ENCODE measurements at regions not wholly inside any gene's neighbourhood (a gene's known extent, or its start where the extent isn't known, plus 50 kb on each side); places are given as distances from the start of the nearest gene placed in this dataset.

DNA sequence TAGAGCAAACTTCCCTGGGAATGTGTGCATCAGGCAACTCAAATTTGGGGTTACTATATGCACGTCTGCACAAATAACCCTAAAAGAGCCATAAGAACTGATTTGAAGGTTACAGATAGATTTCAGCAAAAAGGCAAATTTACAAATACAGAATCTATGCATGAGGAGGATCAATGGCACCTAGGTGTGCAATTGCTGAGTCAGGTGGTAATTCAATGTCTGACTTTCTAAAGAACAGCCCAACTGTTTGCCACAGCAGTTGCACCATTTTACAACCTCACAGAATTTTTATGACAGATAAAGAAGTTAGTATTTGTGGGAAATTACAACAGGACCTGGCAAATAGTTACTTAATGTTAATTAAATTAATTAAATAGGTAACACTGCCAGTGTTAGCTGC is 405.5 kb downstream of the TMEM114 start:
- Histone ChIP-seq H3K27ac (no peak overlapping the region), H3K4me1 (no peaks in the 10 kb centered on the region), H3K27me3 (no peaks in the 10 kb centered on the region), H3K9me3 (peaks cover 0 to 6% of the 10 kb centered on the region in 2 donors), H3K4me3 (no peak overlapping the region), H3K36me3 (no peaks in the 10 kb centered on the region)
- TF ChIP-seq, protein P1, sequence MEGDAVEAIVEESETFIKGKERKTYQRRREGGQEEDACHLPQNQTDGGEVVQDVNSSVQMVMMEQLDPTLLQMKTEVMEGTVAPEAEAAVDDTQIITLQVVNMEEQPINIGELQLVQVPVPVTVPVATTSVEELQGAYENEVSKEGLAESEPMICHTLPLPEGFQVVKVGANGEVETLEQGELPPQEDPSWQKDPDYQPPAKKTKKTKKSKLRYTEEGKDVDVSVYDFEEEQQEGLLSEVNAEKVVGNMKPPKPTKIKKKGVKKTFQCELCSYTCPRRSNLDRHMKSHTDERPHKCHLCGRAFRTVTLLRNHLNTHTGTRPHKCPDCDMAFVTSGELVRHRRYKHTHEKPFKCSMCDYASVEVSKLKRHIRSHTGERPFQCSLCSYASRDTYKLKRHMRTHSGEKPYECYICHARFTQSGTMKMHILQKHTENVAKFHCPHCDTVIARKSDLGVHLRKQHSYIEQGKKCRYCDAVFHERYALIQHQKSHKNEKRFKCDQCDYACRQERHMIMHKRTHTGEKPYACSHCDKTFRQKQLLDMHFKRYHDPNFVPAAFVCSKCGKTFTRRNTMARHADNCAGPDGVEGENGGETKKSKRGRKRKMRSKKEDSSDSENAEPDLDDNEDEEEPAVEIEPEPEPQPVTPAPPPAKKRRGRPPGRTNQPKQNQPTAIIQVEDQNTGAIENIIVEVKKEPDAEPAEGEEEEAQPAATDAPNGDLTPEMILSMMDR (IDR thresholded peaks at IDR 0.05), result no peak
- DNase-seq (ENCODE audit: low spot score), result no peak

DNA sequence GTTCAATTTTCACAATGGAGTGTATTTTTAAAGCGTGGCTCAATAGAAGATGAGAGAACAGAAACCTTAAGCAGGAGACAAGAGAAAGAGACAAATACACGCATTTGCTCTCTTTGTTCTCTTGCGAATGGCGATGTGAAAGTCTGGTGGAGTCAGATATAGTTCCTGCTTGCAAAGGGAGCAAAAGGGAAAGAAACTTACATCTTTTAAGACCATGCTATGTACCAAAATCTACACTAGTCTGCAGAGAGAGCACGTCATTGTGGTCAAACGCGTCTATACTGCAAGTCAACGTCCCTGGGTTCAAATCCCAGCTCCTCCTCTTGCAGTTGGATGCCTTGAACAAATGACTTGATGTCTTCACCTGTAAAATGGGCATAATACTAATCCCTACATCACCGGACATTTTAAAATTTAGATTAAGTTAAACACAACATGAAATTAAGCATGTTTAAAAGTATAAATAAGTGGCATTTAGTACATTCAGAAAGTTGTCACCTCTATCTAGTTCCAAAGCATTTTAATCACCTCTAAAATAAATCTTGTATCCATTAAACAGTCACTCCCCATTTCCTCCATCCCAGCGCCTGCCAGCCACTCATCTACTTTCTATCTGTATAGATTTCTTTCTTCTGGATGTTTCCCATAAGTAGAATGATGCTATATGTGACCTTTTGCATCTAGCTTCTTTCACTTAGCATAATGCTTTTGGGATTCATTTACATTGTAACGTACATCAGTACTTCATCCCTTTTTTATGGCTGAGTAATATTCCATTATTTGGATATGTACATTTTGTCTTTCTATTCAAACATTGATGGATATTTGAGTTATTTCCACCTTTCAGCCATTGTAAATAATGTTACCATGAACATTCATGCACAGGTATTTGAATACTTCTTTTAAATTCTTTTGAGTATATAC is 406.9 kb downstream of the TMEM114 start:
- Histone ChIP-seq H3K27ac (no peak overlapping the region), H3K36me3 (no peaks in the 10 kb centered on the region), H3K27me3 (no peaks in the 10 kb centered on the region), H3K9me3 (peaks cover 0 to 6% of the 10 kb centered on the region in 2 donors), H3K4me3 (no peak overlapping the region), H3K4me1 (no peaks in the 10 kb centered on the region)
- TF ChIP-seq, protein P1 (IDR thresholded peaks at IDR 0.05), result no peak
- DNase-seq (ENCODE audit: low spot score), result no peak

DNA sequence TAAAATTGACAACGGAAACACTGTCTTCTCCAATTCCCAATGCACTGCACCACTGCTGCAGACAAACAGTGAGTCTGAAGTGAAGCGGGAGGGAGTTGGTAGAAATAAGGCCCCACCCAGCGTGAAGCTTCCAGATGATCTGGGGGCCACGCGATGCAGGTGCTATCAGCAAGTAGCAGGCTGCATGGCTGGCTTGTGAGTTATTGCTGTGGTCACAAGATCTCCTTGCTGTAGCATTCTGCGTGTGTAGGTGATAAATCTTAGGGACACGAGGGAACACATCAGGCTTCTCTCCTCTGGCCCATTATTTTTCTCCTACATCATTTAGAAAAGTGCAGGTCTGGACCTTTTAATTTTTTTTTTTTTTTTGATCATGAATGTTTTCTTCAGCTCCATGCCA is 407.6 kb downstream of the TMEM114 start:
- Histone ChIP-seq H3K9me3 (peaks cover 0 to 6% of the 10 kb centered on the region in 2 donors), H3K36me3 (no peaks in the 10 kb centered on the region), H3K27ac (no peak overlapping the region), H3K27me3 (no peaks in the 10 kb centered on the region), H3K4me3 (no peak overlapping the region), H3K4me1 (no peaks in the 10 kb centered on the region)
- DNase-seq (ENCODE audit: low spot score), result no peak
- TF ChIP-seq, protein P1 (IDR thresholded peaks at IDR 0.05), result no peak

DNA sequence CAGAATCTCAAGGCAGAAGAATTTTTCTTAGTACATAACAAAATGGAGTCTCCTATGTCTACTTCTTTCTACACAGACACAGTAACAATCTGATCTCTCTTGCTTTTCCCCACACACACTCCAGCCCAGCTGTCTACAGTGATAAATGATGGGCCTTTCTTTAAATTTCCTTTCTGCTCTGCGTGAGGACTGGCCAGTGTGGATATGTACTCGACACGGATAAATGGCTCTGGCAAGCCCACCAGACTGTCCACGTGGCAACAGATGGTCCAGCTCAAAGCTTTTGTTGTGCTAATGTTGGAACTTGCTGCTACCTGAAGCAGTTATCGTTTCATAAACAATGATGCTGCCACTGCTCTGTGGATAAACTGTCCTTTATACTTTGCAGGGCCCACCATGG is 410.7 kb downstream of the TMEM114 start:
- TF ChIP-seq, protein P1 (IDR thresholded peaks at IDR 0.05), result no peak
- H3K9me3 ChIP-seq, result peaks cover 0 to 6% of the 10 kb centered on the region in 2 donors
- no peak for DNase-seq (ENCODE audit: low spot score)
- no peak overlapping the region for H3K27ac ChIP-seq
- no peaks in the 10 kb centered on the region for H3K36me3 ChIP-seq
- H3K4me3 ChIP-seq, result no peak overlapping the region
- no peaks in the 10 kb centered on the region for H3K27me3 ChIP-seq
- no peaks in the 10 kb centered on the region for H3K4me1 ChIP-seq

DNA sequence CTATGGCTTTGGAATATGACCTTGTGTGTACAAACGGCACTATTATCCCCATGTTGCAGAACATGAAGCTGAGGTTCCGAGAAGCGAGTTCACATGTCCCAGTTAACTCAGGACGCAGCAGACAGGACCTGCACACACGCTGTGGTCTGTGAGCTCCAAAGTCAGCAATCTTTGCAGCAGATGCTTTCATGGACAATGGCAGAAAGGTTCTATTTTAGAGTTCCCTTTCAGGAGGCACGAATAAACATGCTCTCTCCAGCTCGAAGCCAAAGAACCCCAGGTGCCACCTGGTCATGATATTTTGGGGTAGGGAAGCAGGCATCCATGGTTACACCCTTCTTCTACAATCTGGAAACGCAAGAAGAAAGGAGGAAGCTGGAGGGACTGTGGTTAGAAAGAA is 412.0 kb downstream of the TMEM114 start:
- no peaks in the 10 kb centered on the region for H3K27me3 ChIP-seq
- H3K4me3 ChIP-seq, result no peak overlapping the region
- no peaks in the 10 kb centered on the region for H3K9me3 ChIP-seq
- H3K36me3 ChIP-seq, result no peaks in the 10 kb centered on the region
- H3K4me1 ChIP-seq, result no peaks in the 10 kb centered on the region
- no peak overlapping the region for H3K27ac ChIP-seq
- DNase-seq (ENCODE audit: low spot score), result no peak
- TF ChIP-seq, protein P1 (IDR thresholded peaks at IDR 0.05), result no peak
